OCI-LY3 (cell line): ENCODE measurements at regions not wholly inside any gene's neighbourhood (a gene's known extent, or its start where the extent isn't known, plus 50 kb on each side); places are given as distances from the start of the nearest gene placed in this dataset.

ENCODE experiments used
- EZH2phosphoT487 ChIP-seq: fragments of 200-600 bp; shearing (Covaris generic); IDR thresholded peaks from 2 replicates; pipeline ENCODE4 v1.6.1; 2018; ENCODE audit warnings: antibody characterized with exemption, mixed run types, low read depth
- TF ChIP-seq, protein P1 (sequence below): fragments of 200-600, 300-600 bp; sonication (generic); IDR thresholded peaks from 2 replicates; pipeline ENCODE4 v1.5.1; 2014; ENCODE audit warnings: antibody characterized with exemption, low read length, low read depth

DNA sequence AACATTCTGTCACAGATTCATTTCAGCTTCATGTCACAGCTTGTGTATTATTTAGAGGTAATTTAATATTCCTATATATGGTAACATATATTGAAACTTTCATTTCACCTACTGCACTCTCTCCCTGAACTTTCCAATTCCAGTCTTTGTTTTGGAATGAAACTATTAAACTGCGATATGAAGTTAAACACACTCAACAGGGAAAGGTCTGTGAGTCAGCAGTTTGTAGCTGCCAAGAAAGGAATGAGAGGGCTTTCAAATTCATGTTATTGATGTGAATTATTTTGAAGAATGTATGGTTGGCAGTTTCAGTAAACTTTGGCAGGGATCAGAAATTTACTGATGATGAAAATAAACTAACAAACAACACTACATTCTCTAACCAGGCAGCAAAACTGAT is 148.3 kb downstream of the HNMT start:
- TF ChIP-seq, protein P1, sequence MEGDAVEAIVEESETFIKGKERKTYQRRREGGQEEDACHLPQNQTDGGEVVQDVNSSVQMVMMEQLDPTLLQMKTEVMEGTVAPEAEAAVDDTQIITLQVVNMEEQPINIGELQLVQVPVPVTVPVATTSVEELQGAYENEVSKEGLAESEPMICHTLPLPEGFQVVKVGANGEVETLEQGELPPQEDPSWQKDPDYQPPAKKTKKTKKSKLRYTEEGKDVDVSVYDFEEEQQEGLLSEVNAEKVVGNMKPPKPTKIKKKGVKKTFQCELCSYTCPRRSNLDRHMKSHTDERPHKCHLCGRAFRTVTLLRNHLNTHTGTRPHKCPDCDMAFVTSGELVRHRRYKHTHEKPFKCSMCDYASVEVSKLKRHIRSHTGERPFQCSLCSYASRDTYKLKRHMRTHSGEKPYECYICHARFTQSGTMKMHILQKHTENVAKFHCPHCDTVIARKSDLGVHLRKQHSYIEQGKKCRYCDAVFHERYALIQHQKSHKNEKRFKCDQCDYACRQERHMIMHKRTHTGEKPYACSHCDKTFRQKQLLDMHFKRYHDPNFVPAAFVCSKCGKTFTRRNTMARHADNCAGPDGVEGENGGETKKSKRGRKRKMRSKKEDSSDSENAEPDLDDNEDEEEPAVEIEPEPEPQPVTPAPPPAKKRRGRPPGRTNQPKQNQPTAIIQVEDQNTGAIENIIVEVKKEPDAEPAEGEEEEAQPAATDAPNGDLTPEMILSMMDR: no peak
- TF ChIP-seq EZH2phosphoT487: no peak
